ENCODE measurements at regions not wholly inside any gene's neighbourhood (a gene's known extent, or its start where the extent isn't known, plus 50 kb on each side); places are given as distances from the start of the nearest gene placed in this dataset.

DNA sequence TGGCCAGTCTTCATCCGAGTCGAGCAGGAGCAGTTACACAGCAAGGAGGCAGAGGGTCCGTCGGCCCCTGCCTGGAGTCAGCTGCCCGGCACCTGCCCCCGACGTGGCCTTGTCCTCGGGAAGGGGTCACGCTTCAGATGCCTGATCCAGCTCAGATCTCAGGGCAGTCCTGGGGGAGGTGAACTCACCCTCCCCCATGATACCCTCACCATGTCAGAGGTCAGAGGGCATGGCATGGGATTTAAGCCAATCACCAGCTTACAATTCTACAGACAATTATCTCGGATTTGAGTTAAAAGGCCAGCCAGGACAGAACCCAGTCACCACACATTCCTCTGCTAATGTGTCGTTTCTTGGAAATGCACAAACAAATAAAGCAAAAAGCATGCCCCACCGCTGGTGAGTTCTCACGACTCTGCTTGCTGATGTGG lies 211.3 kb downstream of the FOXL1 start:
- H3K9ac ChIP-seq: no peak overlapping the region
- TF ChIP-seq Cebpa-rat (IDR thresholded peaks at IDR 0.05): no peak
- no peak overlapping the region for H3K27ac ChIP-seq
- no peak overlapping the region for H3K4me2 ChIP-seq
- no peaks in the 10 kb centered on the region for H3K36me3 ChIP-seq
- no peak overlapping the region for H3K4me3 ChIP-seq
- H3K27me3 ChIP-seq: no peaks in the 10 kb centered on the region
- H3K4me1 ChIP-seq: 0 out of 2 replicates have a peak, but pooled peaks cover 6% of the 10 kb centered on the region
- no peaks in the 10 kb centered on the region for H4K20me1 ChIP-seq
- no peaks in the 10 kb centered on the region for H3K9me3 ChIP-seq

DNA sequence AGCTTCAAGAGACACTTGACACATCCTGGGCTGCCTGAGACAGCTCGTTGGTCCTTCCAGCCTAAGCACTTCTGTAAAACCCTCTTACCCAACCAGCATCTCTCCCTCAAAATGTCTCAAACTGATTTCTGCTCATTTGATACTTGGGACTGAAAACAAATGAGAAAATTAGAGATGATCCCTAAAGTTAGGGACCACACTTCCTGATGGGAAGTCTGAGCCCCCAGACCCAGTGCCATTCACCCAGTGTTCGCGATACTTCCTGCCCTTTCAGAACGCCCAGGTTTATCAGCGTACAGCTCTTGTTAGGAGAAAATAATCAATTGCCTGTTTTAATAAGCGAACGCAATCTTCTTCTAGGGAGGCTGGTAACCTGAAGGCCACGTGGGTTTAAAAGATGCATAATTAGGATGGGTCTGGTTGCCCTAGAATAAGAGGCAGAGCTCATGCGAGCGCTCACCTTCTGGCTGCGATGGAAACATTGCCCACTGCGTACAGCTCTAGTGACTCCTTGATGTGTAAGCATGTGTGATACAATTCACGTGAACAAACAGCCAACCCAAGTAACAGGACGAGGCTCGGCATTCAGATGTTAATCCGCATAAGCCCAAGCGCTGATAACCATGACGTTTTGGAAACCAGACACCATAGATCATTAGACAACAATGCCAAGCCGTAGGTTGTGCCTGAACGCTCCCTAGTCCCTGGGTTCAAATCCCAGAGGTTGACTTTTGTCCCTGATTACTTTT lies 213.1 kb downstream of the FOXL1 start:
- Histone ChIP-seq H3K9ac (no peak overlapping the region), H3K4me3 (no peak overlapping the region), H3K4me1 (0 out of 2 replicates have a peak, but pooled peaks cover 3% of the 10 kb centered on the region), H3K36me3 (no peaks in the 10 kb centered on the region), H3K4me2 (no peak overlapping the region), H4K20me1 (no peaks in the 10 kb centered on the region), H3K27me3 (no peaks in the 10 kb centered on the region), H3K9me3 (no peaks in the 10 kb centered on the region), H3K27ac (no peak overlapping the region)
- no peak for TF ChIP-seq Cebpa-rat (IDR thresholded peaks at IDR 0.05)

DNA sequence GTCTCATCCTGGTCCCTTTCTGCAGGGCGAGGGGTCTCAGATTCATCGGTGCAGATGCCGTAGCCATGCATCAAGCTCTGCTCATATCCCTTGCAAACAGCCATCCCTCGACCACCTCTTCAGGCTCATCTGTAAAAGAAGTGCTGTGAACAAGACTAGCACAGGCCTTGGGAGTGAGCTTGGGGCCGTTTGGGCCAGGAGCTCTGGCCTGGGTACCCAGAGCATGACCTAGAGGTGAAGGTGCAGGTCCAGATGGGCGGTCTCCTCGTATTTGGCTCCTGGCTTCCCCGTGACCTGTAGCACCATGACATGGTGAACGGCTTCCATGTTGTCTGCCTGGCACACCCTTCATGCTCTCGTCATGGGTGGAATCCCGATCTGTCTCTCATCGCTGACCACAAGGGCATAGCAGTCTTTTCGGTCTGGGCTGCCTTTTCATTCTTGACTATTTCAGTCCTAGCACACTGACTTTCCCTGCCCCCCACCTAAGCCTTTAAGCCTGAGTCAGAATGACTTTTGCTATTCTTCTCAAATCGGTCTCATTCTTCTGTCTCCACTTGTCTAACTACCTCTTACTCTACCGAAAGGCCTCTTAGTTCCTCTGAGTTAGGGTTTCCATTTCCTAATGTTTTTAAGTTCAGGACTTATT lies 216.0 kb downstream of the FOXL1 start:
- no peaks in the 10 kb centered on the region for H3K36me3 ChIP-seq
- H3K9me3 ChIP-seq: no peaks in the 10 kb centered on the region
- H4K20me1 ChIP-seq: no peaks in the 10 kb centered on the region
- H3K27me3 ChIP-seq: no peaks in the 10 kb centered on the region
- TF ChIP-seq Cebpa-rat (IDR thresholded peaks at IDR 0.05): no peak
- no peak overlapping the region for H3K9ac ChIP-seq
- no peak overlapping the region for H3K4me2 ChIP-seq
- no peaks in the 10 kb centered on the region for H3K4me1 ChIP-seq
- H3K4me3 ChIP-seq: no peak overlapping the region
- no peak overlapping the region for H3K27ac ChIP-seq

DNA sequence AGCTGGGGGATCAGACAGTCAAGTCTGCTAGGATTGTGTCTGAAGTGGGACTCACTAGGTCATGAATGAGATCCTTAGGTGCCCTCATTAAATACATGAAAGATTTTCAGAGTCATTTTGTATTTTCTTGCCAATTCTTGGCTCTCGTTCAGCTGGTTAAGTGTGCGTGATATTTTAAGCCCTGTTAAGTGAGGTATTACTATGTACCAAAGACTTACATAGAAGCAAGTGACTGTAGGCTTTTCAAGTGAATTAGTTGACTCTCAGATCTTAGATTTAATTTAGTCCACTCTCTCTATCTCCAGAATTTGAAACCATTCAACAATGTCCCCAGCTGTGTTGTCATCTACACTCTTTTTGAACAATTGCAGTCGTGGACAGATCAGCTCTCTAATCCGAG lies 219.4 kb downstream of the FOXL1 start:
- TF ChIP-seq Cebpa-rat (IDR thresholded peaks at IDR 0.05): no peak
- Histone ChIP-seq H3K9ac (no peak overlapping the region), H3K36me3 (no peaks in the 10 kb centered on the region), H3K27ac (no peak overlapping the region), H3K4me2 (no peak overlapping the region), H3K4me1 (peaks cover 7% of the 10 kb centered on the region), H3K9me3 (no peaks in the 10 kb centered on the region), H3K4me3 (no peak overlapping the region), H3K27me3 (no peaks in the 10 kb centered on the region), H4K20me1 (no peaks in the 10 kb centered on the region)

DNA sequence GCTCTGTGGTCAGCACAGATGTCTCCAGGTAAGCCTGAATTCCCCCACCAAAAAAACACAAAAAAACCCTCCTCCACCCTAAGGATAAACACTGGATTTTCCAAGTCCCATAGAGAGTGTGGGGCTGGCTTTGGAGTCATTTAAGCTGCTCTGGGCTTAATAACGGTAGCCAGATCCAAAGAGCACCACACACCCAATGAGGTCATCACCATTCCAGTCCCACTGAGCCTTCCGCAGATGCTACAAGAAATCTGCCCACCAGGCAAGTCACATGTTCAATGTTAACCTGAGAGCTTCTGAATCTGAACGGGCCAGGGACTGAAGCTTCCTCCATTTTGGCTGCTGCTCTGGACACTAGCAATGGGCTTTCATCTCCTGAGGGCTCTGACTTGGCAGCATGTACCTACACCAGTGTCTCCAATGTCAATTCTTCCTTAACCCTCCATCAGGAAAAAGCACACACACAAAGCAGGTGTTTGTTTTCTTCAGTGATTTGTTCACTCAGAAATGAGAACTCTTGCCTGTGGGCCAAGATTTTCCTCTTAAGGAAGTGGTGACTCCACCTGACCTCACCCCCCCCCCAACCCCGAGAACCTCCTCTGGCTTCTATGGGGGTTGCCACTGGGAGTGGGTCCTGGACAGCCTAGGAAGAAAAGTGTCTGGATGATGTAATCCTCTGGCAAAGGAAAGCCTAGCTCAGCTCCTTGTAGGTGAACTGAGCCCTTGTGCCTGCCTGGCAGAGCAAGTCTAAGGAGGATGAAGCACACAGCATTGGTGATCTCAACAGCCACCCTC lies 220.1 kb downstream of the FOXL1 start:
- Histone ChIP-seq H3K27ac (no peak overlapping the region), H3K36me3 (no peaks in the 10 kb centered on the region), H3K4me3 (no peak overlapping the region), H3K27me3 (no peaks in the 10 kb centered on the region), H4K20me1 (no peaks in the 10 kb centered on the region), H3K9ac (no peak overlapping the region), H3K4me1 (peaks cover 7% of the 10 kb centered on the region), H3K4me2 (no peak overlapping the region), H3K9me3 (no peaks in the 10 kb centered on the region)
- no peak for TF ChIP-seq Cebpa-rat (IDR thresholded peaks at IDR 0.05)

DNA sequence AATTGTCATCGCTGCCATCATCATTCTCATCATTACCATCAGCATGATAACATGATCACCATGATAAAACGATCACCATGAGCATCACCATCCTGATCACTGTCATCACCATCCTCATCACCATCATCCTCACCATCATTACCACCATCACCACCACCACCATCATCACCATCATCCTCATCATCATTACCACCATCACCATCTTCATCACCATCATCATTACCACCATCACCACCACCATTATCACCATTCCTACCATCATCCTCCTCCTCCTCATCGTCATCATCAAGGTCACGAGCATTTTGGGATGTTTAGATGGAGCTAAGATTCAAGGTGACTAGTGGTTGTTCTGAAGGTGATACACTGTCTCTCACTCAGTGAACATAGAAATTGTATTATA lies 221.0 kb downstream of the FOXL1 start:
- no peak overlapping the region for H3K9ac ChIP-seq
- TF ChIP-seq Cebpa-rat (IDR thresholded peaks at IDR 0.05): no peak
- peak overlapping the region; percentile 3; the same call in 1 of the 2 replicates for H3K4me2 ChIP-seq
- H3K9me3 ChIP-seq: no peaks in the 10 kb centered on the region
- no peaks in the 10 kb centered on the region for H4K20me1 ChIP-seq
- H3K27ac ChIP-seq: no peak overlapping the region
- H3K27me3 ChIP-seq: no peaks in the 10 kb centered on the region
- H3K36me3 ChIP-seq: no peaks in the 10 kb centered on the region
- H3K4me3 ChIP-seq: no peak overlapping the region
- peaks cover 7% of the 10 kb centered on the region for H3K4me1 ChIP-seq

DNA sequence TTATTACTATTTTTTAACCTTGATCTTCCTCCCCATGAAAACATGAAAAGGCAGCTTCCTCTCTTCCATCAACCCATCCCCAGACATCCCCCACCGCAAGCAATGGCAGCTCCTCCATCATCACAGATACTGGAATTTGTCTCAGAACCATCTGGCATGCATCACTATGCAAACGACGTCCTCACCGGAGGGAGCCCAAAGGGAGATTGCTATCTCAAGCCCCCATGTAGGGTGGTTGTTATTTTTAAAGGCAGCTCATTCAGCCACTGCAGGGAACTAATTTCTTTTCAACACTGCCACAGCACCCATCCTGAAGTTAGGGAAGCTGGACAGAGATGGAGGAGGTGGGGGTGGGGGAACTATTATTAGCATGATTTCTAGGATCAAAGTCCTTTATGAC lies 222.5 kb downstream of the FOXL1 start:
- no peaks in the 10 kb centered on the region for H3K36me3 ChIP-seq
- no peak overlapping the region for H3K4me2 ChIP-seq
- H4K20me1 ChIP-seq: no peaks in the 10 kb centered on the region
- no peak overlapping the region for H3K4me3 ChIP-seq
- no peaks in the 10 kb centered on the region for H3K27me3 ChIP-seq
- TF ChIP-seq Cebpa-rat (IDR thresholded peaks at IDR 0.05): no peak
- H3K4me1 ChIP-seq: peaks cover 7% of the 10 kb centered on the region
- no peak overlapping the region for H3K27ac ChIP-seq
- H3K9ac ChIP-seq: no peak overlapping the region
- H3K9me3 ChIP-seq: peaks cover 4% of the 10 kb centered on the region; the same call in 1 of the 2 replicates

DNA sequence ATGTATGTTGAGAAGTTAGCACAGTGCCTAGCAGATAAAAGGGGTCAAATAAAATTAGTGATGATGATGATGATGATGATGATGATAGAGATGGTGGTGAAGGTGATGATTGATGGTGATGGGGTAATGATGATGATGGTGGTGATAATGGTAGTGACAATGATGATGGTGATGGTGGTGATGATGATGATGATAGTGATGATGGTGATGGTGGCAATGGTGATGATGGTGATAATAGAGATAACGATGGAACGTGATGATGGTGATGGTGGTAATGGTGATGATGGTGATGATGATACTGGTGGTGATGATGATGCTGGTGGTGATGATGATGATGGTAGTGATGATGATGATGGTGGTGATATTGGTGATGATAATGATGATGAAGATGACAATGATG lies 223.7 kb downstream of the FOXL1 start:
- H3K27me3 ChIP-seq: no peaks in the 10 kb centered on the region
- TF ChIP-seq Cebpa-rat (IDR thresholded peaks at IDR 0.05): no peak
- no peaks in the 10 kb centered on the region for H4K20me1 ChIP-seq
- no peak overlapping the region for H3K9ac ChIP-seq
- no peaks in the 10 kb centered on the region for H3K36me3 ChIP-seq
- peaks cover 7% of the 10 kb centered on the region for H3K4me1 ChIP-seq
- no peak overlapping the region for H3K4me3 ChIP-seq
- H3K9me3 ChIP-seq: peaks cover 15% of the 10 kb centered on the region
- H3K4me2 ChIP-seq: no peak overlapping the region
- H3K27ac ChIP-seq: no peak overlapping the region

DNA sequence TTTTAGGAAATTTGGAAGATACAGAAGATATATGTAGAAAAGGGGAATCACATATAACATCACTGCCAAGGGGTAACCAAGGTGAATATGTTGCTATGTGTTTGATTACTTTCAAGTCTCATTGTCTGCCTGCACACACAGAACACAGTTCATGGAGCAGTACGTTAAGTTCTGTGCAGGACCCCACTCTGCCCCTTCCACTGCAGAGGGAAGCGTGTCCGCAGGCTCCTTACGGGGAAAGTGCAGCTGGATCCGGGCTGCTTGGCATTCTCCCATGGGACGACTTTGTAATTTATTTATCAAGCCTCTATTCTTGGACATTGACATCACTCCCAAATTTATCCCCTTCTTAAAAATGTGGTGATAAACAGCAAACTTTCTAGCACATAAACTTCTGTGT lies 226.8 kb downstream of the FOXL1 start:
- TF ChIP-seq Cebpa-rat (IDR thresholded peaks at IDR 0.05): no peak
- H3K27ac ChIP-seq: no peak overlapping the region
- no peaks in the 10 kb centered on the region for H3K36me3 ChIP-seq
- no peaks in the 10 kb centered on the region for H4K20me1 ChIP-seq
- H3K4me3 ChIP-seq: no peak overlapping the region
- no peaks in the 10 kb centered on the region for H3K27me3 ChIP-seq
- H3K9ac ChIP-seq: no peak overlapping the region
- H3K4me2 ChIP-seq: no peak overlapping the region
- peaks cover under 1% of the 10 kb centered on the region; the same call in 1 of the 2 replicates for H3K4me1 ChIP-seq
- H3K9me3 ChIP-seq: peaks cover 15% of the 10 kb centered on the region

Measured in BLaER1 (cell line).